Mucosa of rectum (tissue), 2 donors: ENCODE measurements at regions not wholly inside any gene's neighbourhood (a gene's known extent, or its start where the extent isn't known, plus 50 kb on each side); places are given as distances from the start of the nearest gene placed in this dataset.

Experiments
- H3K27ac ChIP-seq, 2 donors: one replicate each; pipeline ENCODE4 v1.7.0; 2013; ENCODE audit warnings: inconsistent platforms in 2 of 2, low read depth in 2 of 2, low read length in 2 of 2
- H3K27me3 ChIP-seq, 2 donors: one replicate each; pipeline ENCODE4 v1.7.0; 2013; ENCODE audit warnings: low read length in 2 of 2; ENCODE audit not compliant: control insufficient read depth in 2 of 2, insufficient read depth in 2 of 2
- H3K36me3 ChIP-seq, 2 donors: one replicate each; pipeline ENCODE4 v1.7.0; 2013; ENCODE audit warnings: low read length in 2 of 2; ENCODE audit not compliant: control insufficient read depth in 2 of 2, insufficient read depth in 2 of 2
- H3K4me1 ChIP-seq, 2 donors: one replicate each; pipeline ENCODE4 v1.7.0; 2013; ENCODE audit warnings: low read length in 2 of 2, mild to moderate bottlenecking in 1 of 2; ENCODE audit not compliant: control insufficient read depth in 2 of 2, insufficient read depth in 2 of 2
- H3K4me3 ChIP-seq, 2 donors: one replicate each; pipeline ENCODE4 v1.7.0; 2013; ENCODE audit warnings: low read length in 2 of 2
- H3K9ac ChIP-seq, 2 donors: one replicate each; pipeline ENCODE4 v1.7.0; 2013; ENCODE audit warnings: low read length in 2 of 2, low read depth in 1 of 2, mild to moderate bottlenecking in 1 of 2
- H3K9me3 ChIP-seq, 2 donors: one replicate each; pipeline ENCODE4 v1.7.0; 2013; ENCODE audit warnings: low read length in 2 of 2; ENCODE audit not compliant: control insufficient read depth in 2 of 2
- donor health status: healthy.
- donor health status: Normal muscosa, but diverticular disease.

DNA sequence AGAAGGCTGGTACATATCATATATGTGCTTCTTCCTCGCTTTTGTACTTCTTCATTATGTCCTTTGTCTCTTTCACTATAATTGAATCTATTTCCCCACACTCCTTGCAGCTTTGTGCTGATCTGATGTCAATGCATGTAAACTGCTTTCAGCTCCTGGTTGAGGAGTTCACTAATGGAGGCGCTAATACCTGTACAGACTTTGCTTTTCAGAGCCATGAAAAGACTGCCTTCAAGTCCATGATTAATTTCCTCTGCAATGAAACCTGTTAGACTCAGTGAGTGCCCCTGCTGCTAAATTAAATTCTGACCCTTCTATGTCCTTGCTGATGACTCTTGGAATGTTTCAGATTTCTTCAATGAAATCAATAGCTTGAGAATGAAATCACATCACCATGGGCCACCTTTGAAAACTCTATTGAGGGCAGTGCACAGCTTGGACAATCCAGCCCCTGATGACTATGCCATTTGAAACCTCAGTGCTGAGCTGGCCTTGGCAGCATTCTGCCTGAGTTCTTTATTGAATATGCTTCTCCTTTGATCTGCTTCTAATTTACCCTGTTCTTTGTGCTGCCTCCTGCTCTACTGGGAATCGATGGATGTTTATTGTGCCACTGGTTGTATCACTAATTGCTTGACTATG lies 358.2 kb upstream of the DMAC1 start:
- Histone ChIP-seq H3K9me3 (no peaks in the 10 kb centered on the region), H3K27me3 (no peaks in the 10 kb centered on the region), H3K36me3 (no peaks in the 10 kb centered on the region), H3K4me3 (no peak overlapping the region), H3K9ac (no peak overlapping the region), H3K27ac (no peak overlapping the region), H3K4me1 (no peaks in the 10 kb centered on the region)

GRCh38 chr9:8156346-8156745 lies 356.8 kb upstream of the DMAC1 start:
- H3K27ac ChIP-seq = no peak overlapping the region
- H3K9me3 ChIP-seq = no peaks in the 10 kb centered on the region
- H3K9ac ChIP-seq = no peak overlapping the region
- no peak overlapping the region for H3K4me3 ChIP-seq
- no peaks in the 10 kb centered on the region for H3K27me3 ChIP-seq
- H3K36me3 ChIP-seq = no peaks in the 10 kb centered on the region
- no peaks in the 10 kb centered on the region for H3K4me1 ChIP-seq

- Histone ChIP-seq H3K36me3 (no peaks in the 10 kb centered on the region), H3K9me3 (no peaks in the 10 kb centered on the region), H3K27ac (no peak overlapping the region), H3K9ac (no peak overlapping the region), H3K27me3 (no peaks in the 10 kb centered on the region), H3K4me3 (no peak overlapping the region), H3K4me1 (no peaks in the 10 kb centered on the region)
These were observed 356.1 kb upstream of the DMAC1 start for GRCh38 chr9:8155706-8156105.

- H3K27me3 ChIP-seq = no peaks in the 10 kb centered on the region
- no peaks in the 10 kb centered on the region for H3K9me3 ChIP-seq
- H3K4me1 ChIP-seq = no peaks in the 10 kb centered on the region
- no peaks in the 10 kb centered on the region for H3K36me3 ChIP-seq
- no peak overlapping the region for H3K9ac ChIP-seq
- H3K4me3 ChIP-seq = no peak overlapping the region
- H3K27ac ChIP-seq = no peak overlapping the region
These were observed 344.1 kb upstream of the DMAC1 start for GRCh38 chr9:8143677-8144076.

DNA sequence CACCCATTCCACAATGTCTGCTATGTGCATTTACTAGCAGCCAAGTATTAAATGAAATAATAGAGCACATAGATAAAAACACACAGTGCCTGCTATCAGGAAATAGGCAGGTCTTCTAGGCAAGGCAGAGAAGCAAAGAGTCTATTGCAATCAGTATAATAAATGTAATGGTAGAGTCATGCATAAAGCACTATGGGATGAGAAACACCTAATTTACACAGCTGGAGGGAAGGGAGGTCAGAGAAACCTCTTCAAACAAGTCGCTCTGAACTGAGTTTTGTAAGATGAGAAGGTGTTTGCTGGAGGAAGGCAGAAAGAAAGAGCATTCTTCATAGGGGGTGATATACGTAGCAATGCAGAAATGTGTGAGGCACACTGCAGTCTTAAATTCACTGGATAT lies 341.0 kb upstream of the DMAC1 start:
- Histone ChIP-seq H3K9me3 (no peaks in the 10 kb centered on the region), H3K27ac (no peak overlapping the region), H3K9ac (no peak overlapping the region), H3K36me3 (no peaks in the 10 kb centered on the region), H3K4me3 (no peak overlapping the region), H3K4me1 (no peaks in the 10 kb centered on the region), H3K27me3 (no peaks in the 10 kb centered on the region)

DNA sequence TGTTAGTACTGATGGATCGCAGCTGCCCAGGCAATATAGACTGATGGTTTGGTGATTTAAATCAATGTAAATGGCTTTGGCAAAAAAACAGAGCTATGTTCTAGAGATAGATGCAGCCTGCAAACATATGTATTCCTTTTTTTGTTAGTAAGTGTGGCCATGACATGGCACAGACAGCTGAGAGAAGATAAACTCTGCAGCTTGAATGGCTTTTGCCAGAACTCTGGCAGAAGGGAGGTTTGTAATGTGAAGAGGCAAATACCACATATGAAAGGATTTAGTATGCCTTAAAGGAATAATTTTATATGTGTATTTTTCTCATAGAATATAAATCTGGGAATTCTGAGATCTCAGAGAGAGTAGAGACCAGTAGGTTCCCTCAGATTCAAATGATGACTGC lies 340.2 kb upstream of the DMAC1 start:
- Histone ChIP-seq H3K27me3 (no peaks in the 10 kb centered on the region), H3K27ac (no peak overlapping the region), H3K4me1 (no peaks in the 10 kb centered on the region), H3K4me3 (no peak overlapping the region), H3K9ac (no peak overlapping the region), H3K36me3 (no peaks in the 10 kb centered on the region), H3K9me3 (no peaks in the 10 kb centered on the region)

DNA sequence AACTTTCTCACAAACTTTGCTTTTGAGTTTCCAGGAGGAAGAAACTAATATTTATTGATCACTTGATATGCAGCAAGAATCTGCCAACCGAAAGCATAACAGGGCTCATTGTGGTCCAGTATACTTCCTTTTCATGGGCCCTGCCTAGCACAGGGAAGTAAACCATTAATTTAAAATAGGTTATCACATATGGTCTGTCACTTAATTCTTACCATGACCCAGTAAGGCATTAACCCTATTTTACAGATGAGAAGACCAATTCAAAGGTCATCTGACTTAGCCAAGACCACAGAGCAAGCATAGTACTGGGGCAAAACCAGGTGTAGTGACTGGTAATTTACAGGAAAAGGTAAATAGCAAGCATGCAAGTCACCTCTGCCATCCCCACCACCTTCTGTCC lies 336.9 kb upstream of the DMAC1 start:
- H3K36me3 ChIP-seq = no peaks in the 10 kb centered on the region
- H3K9ac ChIP-seq = no peak overlapping the region
- H3K9me3 ChIP-seq = no peaks in the 10 kb centered on the region
- H3K27me3 ChIP-seq = no peaks in the 10 kb centered on the region
- H3K4me1 ChIP-seq = no peaks in the 10 kb centered on the region
- H3K4me3 ChIP-seq = no peak overlapping the region
- H3K27ac ChIP-seq = no peak overlapping the region

GRCh38 chr9:8134635-8135034 lies 335.1 kb upstream of the DMAC1 start:
- H3K27ac ChIP-seq = no peak overlapping the region
- no peaks in the 10 kb centered on the region for H3K9me3 ChIP-seq
- no peak overlapping the region for H3K4me3 ChIP-seq
- no peaks in the 10 kb centered on the region for H3K4me1 ChIP-seq
- H3K27me3 ChIP-seq = no peaks in the 10 kb centered on the region
- no peak overlapping the region for H3K9ac ChIP-seq
- no peaks in the 10 kb centered on the region for H3K36me3 ChIP-seq

DNA sequence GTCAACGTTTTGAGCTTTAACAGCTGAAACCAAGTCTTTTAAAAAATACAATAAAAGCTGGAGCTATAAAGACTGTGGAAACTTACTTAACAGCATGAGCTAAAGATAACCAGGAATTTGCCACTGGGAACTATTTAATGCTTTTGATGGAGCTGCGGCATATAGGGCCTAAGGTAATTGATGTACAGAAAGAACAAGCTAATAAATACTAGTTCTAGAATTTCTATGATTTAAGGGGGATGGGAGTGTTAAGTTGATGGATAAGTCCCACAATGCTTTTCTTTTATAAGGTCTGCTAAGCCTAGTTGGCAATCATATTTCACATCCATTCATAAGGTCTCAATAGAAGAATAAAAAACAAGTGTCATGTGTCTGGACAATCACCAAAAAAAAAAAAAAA lies 334.0 kb upstream of the DMAC1 start:
- Histone ChIP-seq H3K36me3 (no peaks in the 10 kb centered on the region), H3K9ac (no peak overlapping the region), H3K4me1 (no peaks in the 10 kb centered on the region), H3K9me3 (no peaks in the 10 kb centered on the region), H3K27ac (no peak overlapping the region), H3K27me3 (no peaks in the 10 kb centered on the region), H3K4me3 (no peak overlapping the region)

GRCh38 chr9:8115570-8115969 lies 316.0 kb upstream of the DMAC1 start:
- Histone ChIP-seq H3K9me3 (no peaks in the 10 kb centered on the region), H3K9ac (no peak overlapping the region), H3K36me3 (no peaks in the 10 kb centered on the region), H3K27me3 (no peaks in the 10 kb centered on the region), H3K4me3 (no peak overlapping the region), H3K4me1 (no peaks in the 10 kb centered on the region), H3K27ac (no peak overlapping the region)

GRCh38 chr9:8114826-8115225 lies 315.2 kb upstream of the DMAC1 start:
- H3K27ac ChIP-seq = no peak overlapping the region
- no peak overlapping the region for H3K4me3 ChIP-seq
- H3K4me1 ChIP-seq = no peaks in the 10 kb centered on the region
- no peaks in the 10 kb centered on the region for H3K36me3 ChIP-seq
- H3K9ac ChIP-seq = no peak overlapping the region
- H3K27me3 ChIP-seq = no peaks in the 10 kb centered on the region
- no peaks in the 10 kb centered on the region for H3K9me3 ChIP-seq
